B cell (primary cell): ENCODE measurements at regions not wholly inside any gene's neighbourhood (a gene's known extent, or its start where the extent isn't known, plus 50 kb on each side); places are given as distances from the start of the nearest gene placed in this dataset.

Experiments used
- ATAC-seq: fragments of 200-7000 bp; cut with Tn5 transposase; one replicate; pipeline ENCODE4 v1.10.0; 2021; ENCODE audit warnings: low read depth, mild to moderate bottlenecking, moderate number of reproducible peaks, moderate library complexity
- CTCF ChIA-PET: fragments of 350-600 bp; sonication (Branson Sonifier 250); formaldehyde crosslinking; loops from one replicate; lab custom pipeline; 2021; ENCODE audit warnings: antibody characterized with exemption, inconsistent platforms; lab: Charles Lee
- POLR2A ChIA-PET: fragments of 350-600 bp; sonication (Branson Sonifier 250); formaldehyde crosslinking; loops from one replicate; lab custom pipeline; 2021; ENCODE audit warnings: antibody characterized with exemption; lab: Charles Lee
- DNase-seq: peaks from one replicate; pipeline ENCODE4 v3.0.0; 2013
- H2AFZ ChIP-seq: 2 replicates; pipeline ENCODE4 v1.6.1; 2012; ENCODE audit warnings: mild to moderate bottlenecking, low read depth, low read length; ENCODE audit not compliant: insufficient read depth, poor library complexity, severe bottlenecking
- H3K27ac ChIP-seq, 2 donors: 1 replicate in 1 of 2; 2 replicates in 1 of 2; pipeline ENCODE4 v1.5.1; 2012 to 2013; ENCODE audit warnings: low read length in 2 of 2, mild to moderate bottlenecking in 2 of 2, moderate library complexity in 1 of 2
- H3K27me3 ChIP-seq, 4 experiments: fragments of 200-600 bp in 1 of 4; sonication (generic) in 1 of 4; replicated peaks in 1 of 4; 1 replicate in 2 of 4; 2 replicates in 2 of 4; pipeline versions ENCODE4 v1.6.1 to v1.7.0; 2013 to 2016; ENCODE audit warnings: low read length in 3 of 4, mild to moderate bottlenecking in 2 of 4, mixed read lengths in 1 of 4, moderate library complexity in 1 of 4; ENCODE audit not compliant: insufficient read depth in 4 of 4, control insufficient read depth in 3 of 4; ENCODE audit errors: control extremely low read depth in 1 of 4
- H3K36me3 ChIP-seq, 2 experiments: replicated peaks in 1 of 2; 1 replicate in 1 of 2; 2 replicates in 1 of 2; pipeline versions ENCODE4 v1.6.1 to v1.7.1; 2013; ENCODE audit warnings: low read length in 1 of 2; ENCODE audit not compliant: insufficient read depth in 2 of 2, control insufficient read depth in 1 of 2; ENCODE audit errors: control extremely low read depth in 1 of 2, extremely low read depth in 1 of 2
- H3K4me1 ChIP-seq, 2 donors: fragments of 200-600 bp in 1 of 2; sonication (generic) in 1 of 2; 1 replicate in 1 of 2; 2 replicates in 1 of 2; pipeline versions ENCODE4 v1.5.1 to v1.6.1; 2013 to 2017; ENCODE audit warnings: low read length in 2 of 2; ENCODE audit not compliant: control insufficient read depth in 2 of 2, insufficient read depth in 2 of 2
- H3K4me2 ChIP-seq: replicated peaks from 2 replicates; pipeline ENCODE3; 2012; ENCODE audit warnings: mild to moderate bottlenecking, low read depth, low read length; ENCODE audit not compliant: poor library complexity, severe bottlenecking
- H3K4me3 ChIP-seq, 5 experiments: fragments of 200-600 bp in 1 of 5; sonication (generic) in 1 of 5; 1 replicate in 3 of 5; 2 replicates in 2 of 5; pipeline versions ENCODE4 v1.5.1 to v1.7.0; 2011 to 2016; ENCODE audit warnings: low read length in 4 of 5, mild to moderate bottlenecking in 4 of 5, low read depth in 2 of 5, control low read depth in 1 of 5, moderate library complexity in 1 of 5; ENCODE audit not compliant: insufficient read depth in 1 of 5; ENCODE audit errors: control extremely low read depth in 1 of 5, extremely low read depth in 1 of 5
- H3K79me2 ChIP-seq: fragments of 200-600 bp; sonication (generic); one replicate; pipeline ENCODE4 v1.6.0; 2016; ENCODE audit warnings: low read length; ENCODE audit not compliant: control insufficient read depth, insufficient read depth
- H3K9ac ChIP-seq: fragments of 200-600 bp; sonication (generic); 2 replicates; pipeline ENCODE4 v1.6.1; 2017; ENCODE audit warnings: mild to moderate bottlenecking, low read length, moderate library complexity
- H3K9me3 ChIP-seq, 3 donors: one replicate each; pipeline versions ENCODE4 v1.6.1 to v1.7.1; 2013; ENCODE audit warnings: low read length in 2 of 3; ENCODE audit not compliant: control insufficient read depth in 2 of 3, insufficient read depth in 1 of 3; ENCODE audit errors: control extremely low read depth in 1 of 3
- H4K20me1 ChIP-seq: 2 replicates; pipeline ENCODE4 v1.6.0; 2012; ENCODE audit warnings: mild to moderate bottlenecking, low read length; ENCODE audit not compliant: insufficient read depth, control insufficient read depth, poor library complexity, severe bottlenecking
- H3K27ac Mint-ChIP-seq: one replicate; pipeline ENCODE4 v1.8.0; 2021; ENCODE audit warnings: mixed read lengths
- H3K27me3 Mint-ChIP-seq: one replicate; pipeline ENCODE4 v1.8.0; 2021; ENCODE audit warnings: mixed read lengths
- H3K4me1 Mint-ChIP-seq: one replicate; pipeline ENCODE4 v1.8.0; 2021; ENCODE audit warnings: mixed read lengths
- H3K4me3 Mint-ChIP-seq: one replicate; pipeline ENCODE4 v1.8.0; 2021; ENCODE audit warnings: mixed read lengths
- H3K9me3 Mint-ChIP-seq: one replicate; pipeline ENCODE4 v1.8.0; 2022; ENCODE audit warnings: mixed read lengths; ENCODE audit not compliant: insufficient read depth
- EZH2 ChIP-seq: IDR thresholded peaks from 2 replicates; pipeline ENCODE4 v1.6.1; 2012; ENCODE audit warnings: borderline replicate concordance, low read depth, mild to moderate bottlenecking, moderate library complexity, low read length; ENCODE audit not compliant: insufficient read depth, poor library complexity, severe bottlenecking
- WGBS: methylation state at CpG from one replicate; pipeline ENCODE4 v1.1.5; 2013; ENCODE audit warnings: missing lambda C conversion rate; ENCODE audit not compliant: insufficient coverage; 5-methylcytosine and 5-hydroxymethylcytosine counted together
- intact Hi-C: fragments of 100-400 bp; cut with micrococcal nuclease; formaldehyde crosslinking; loops from one replicate; pipeline ENCODE4 v1.10.0; 2022
- TF ChIP-seq, protein P1 (sequence below): fragments of 200-600 bp; IDR thresholded peaks from one replicate; pipeline ENCODE4 v1.8.0; 2022; ENCODE audit warnings: antibody characterized with exemption, mild to moderate bottlenecking

DNA sequence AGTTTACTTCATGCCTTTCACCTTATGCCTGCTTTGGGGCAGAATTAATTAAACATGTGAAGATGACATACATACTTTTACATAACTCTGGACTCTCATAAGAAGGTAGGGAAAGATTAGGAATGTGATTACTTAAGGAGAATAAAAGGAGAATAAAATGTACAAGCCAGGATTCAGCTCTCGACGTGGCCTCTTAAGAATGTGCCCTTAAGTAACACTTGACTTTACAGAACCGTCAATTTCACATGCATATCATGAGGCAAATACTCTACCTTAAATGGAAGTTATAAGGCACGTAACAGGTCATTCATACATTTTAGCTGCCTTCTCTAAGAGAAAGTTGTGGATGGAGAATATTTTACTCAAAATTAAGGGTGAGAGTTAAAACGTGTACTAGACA lies 263.7 kb upstream of the LMCD1 start:
- Histone ChIP-seq H3K9ac (no peak overlapping the region), H3K36me3 (no peaks in the 10 kb centered on the region), H3K4me2 (no peak overlapping the region), H3K4me1 (no peaks in the 10 kb centered on the region), H2AFZ (no peak overlapping the region), H3K9me3 (peaks cover 0 to 3% (median 0%) of the 10 kb centered on the region in 3 donors), H3K27me3 (no peaks in the 10 kb centered on the region), H3K4me3 (no peak overlapping the region), H3K79me2 (no peaks in the 10 kb centered on the region), H3K27ac (no peak overlapping the region), H4K20me1 (no peaks in the 10 kb centered on the region)
- intact Hi-C loops, result no loop called here
- ATAC-seq, result no peak
- Mint-ChIP-seq H3K4me1 (no peaks in the 10 kb centered on the region), H3K27me3 (peaks cover 5% of the 10 kb centered on the region), H3K27ac (no peak overlapping the region), H3K4me3 (no peak overlapping the region), H3K9me3 (no peaks in the 10 kb centered on the region)
- TF ChIP-seq, protein P1, sequence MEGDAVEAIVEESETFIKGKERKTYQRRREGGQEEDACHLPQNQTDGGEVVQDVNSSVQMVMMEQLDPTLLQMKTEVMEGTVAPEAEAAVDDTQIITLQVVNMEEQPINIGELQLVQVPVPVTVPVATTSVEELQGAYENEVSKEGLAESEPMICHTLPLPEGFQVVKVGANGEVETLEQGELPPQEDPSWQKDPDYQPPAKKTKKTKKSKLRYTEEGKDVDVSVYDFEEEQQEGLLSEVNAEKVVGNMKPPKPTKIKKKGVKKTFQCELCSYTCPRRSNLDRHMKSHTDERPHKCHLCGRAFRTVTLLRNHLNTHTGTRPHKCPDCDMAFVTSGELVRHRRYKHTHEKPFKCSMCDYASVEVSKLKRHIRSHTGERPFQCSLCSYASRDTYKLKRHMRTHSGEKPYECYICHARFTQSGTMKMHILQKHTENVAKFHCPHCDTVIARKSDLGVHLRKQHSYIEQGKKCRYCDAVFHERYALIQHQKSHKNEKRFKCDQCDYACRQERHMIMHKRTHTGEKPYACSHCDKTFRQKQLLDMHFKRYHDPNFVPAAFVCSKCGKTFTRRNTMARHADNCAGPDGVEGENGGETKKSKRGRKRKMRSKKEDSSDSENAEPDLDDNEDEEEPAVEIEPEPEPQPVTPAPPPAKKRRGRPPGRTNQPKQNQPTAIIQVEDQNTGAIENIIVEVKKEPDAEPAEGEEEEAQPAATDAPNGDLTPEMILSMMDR, result no peak
- TF ChIP-seq EZH2, result no peak
- ChIA-PET POLR2A (no interaction called here), CTCF (interaction anchor here (1.7 kb wide), 1 partner anchor 9 kb away, joined by 4 read pairs; no protein-coding TSS in a partner anchor)
- DNase-seq, result no peak
- WGBS, result no CpG with 5 or more reads among the region's 5 CpGs

DNA sequence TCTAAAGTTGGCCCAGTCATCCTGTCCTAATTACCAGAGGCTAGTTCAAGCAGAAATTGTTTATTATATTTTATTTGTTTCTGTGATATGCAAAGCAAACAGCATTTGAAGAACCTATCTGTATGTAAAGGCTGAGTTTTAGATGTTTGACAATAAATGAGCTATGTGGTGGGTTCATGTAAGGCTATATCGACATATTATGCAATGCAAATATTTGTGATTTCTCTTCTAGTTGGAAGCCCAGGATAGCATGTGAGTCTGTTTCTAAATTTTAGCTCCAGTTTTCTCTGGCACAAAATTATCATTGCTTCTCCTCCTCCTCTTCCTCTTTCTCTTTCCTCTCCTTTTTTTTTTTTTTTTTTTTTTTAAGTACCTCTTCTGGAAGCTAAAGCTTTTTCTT lies 263.2 kb upstream of the LMCD1 start:
- Histone ChIP-seq H3K9me3 (peaks cover 0 to 3% (median 0%) of the 10 kb centered on the region in 3 donors), H3K36me3 (no peaks in the 10 kb centered on the region), H3K27me3 (no peaks in the 10 kb centered on the region), H2AFZ (no peak overlapping the region), H3K27ac (no peak overlapping the region), H3K9ac (no peak overlapping the region), H3K79me2 (no peaks in the 10 kb centered on the region), H3K4me3 (no peak overlapping the region), H4K20me1 (no peaks in the 10 kb centered on the region), H3K4me2 (no peak overlapping the region), H3K4me1 (no peaks in the 10 kb centered on the region)
- Mint-ChIP-seq H3K9me3 (no peaks in the 10 kb centered on the region), H3K27ac (no peak overlapping the region), H3K4me1 (no peaks in the 10 kb centered on the region), H3K4me3 (no peak overlapping the region), H3K27me3 (peaks cover 5% of the 10 kb centered on the region)
- POLR2A ChIA-PET, result no interaction called here
- TF ChIP-seq, protein P1, result no peak
- TF ChIP-seq EZH2, result no peak
- no peak for ATAC-seq
- intact Hi-C loops, result no loop called here
- CTCF ChIA-PET, result interaction anchor here (0.7 to 2.3 kb wide), 5 partner anchors 8 to 1771 kb away, joined by 3 to 10 read pairs (median 4); no protein-coding TSS in a partner anchor
- no CpG with 5 or more reads among the region's 1 CpG for WGBS
- DNase-seq, result no peak
